GM23248 (cell line): ENCODE measurements at regions not wholly inside any gene's neighbourhood (a gene's known extent, or its start where the extent isn't known, plus 50 kb on each side); places are given as distances from the start of the nearest gene placed in this dataset.

ENCODE experiments used
- DNase-seq: peaks from one replicate; pipeline ENCODE4 v3.0.0-alpha.2; 2015
- H2AFZ ChIP-seq: fragments of 200-600 bp; sonication (generic); 2 replicates; pipeline ENCODE4 v1.6.1; 2016; ENCODE audit warnings: antibody characterized with exemption
- H3F3A ChIP-seq: fragments of 200-600 bp; sonication (generic); 2 replicates; pipeline ENCODE4 v1.6.1; 2016; ENCODE audit warnings: mild to moderate bottlenecking, antibody characterized with exemption, mixed run types; ENCODE audit not compliant: insufficient read depth
- H3K27ac ChIP-seq: fragments of 200-600 bp; sonication (generic); 2 replicates; pipeline ENCODE4 v1.5.1; 2016; ENCODE audit warnings: mild to moderate bottlenecking
- H3K27me3 ChIP-seq: fragments of 200-600 bp; sonication (generic); replicated peaks from 2 replicates; pipeline ENCODE4 v1.6.1; 2016; ENCODE audit warnings: mild to moderate bottlenecking; ENCODE audit not compliant: insufficient read depth
- H3K36me3 ChIP-seq: fragments of 200-600 bp; sonication (generic); 2 replicates; pipeline ENCODE4 v1.6.1; 2016; ENCODE audit warnings: low read depth, mild to moderate bottlenecking
- H3K4me1 ChIP-seq: fragments of 200-600 bp; sonication (generic); 2 replicates; pipeline ENCODE4 v1.6.1; 2016; ENCODE audit warnings: mild to moderate bottlenecking; ENCODE audit not compliant: insufficient read depth
- H3K4me2 ChIP-seq: fragments of 200-600 bp; sonication (generic); one replicate; pipeline ENCODE4 v1.6.1; 2016; ENCODE audit warnings: mild to moderate bottlenecking; ENCODE audit not compliant: unreplicated experiment
- H3K4me3 ChIP-seq: fragments of 200-600 bp; sonication (generic); 2 replicates; pipeline ENCODE4 v1.5.1; 2016; ENCODE audit warnings: mild to moderate bottlenecking
- H3K79me2 ChIP-seq: fragments of 200-600 bp; sonication (generic); 2 replicates; pipeline ENCODE4 v1.6.1; 2016; ENCODE audit warnings: mild to moderate bottlenecking; ENCODE audit not compliant: insufficient read depth
- H3K9ac ChIP-seq: fragments of 200-600 bp; sonication (generic); 2 replicates; pipeline ENCODE4 v1.6.1; 2016; ENCODE audit warnings: mild to moderate bottlenecking
- H3K9me2 ChIP-seq: fragments of 200-600 bp; sonication (generic); 2 replicates; pipeline ENCODE4 v1.6.1; 2016; ENCODE audit warnings: mixed run types, mild to moderate bottlenecking, moderate library complexity; ENCODE audit not compliant: insufficient read depth
- H3K9me3 ChIP-seq: fragments of 200-600 bp; sonication (generic); one replicate; pipeline ENCODE4 v1.6.1; 2017; ENCODE audit warnings: low read depth
- H4K20me1 ChIP-seq: fragments of 200-600 bp; sonication (generic); 2 replicates; pipeline ENCODE4 v1.6.0; 2016; ENCODE audit not compliant: insufficient read depth
- EZH2 ChIP-seq: fragments of 200-600 bp; sonication (generic); IDR thresholded peaks from 2 replicates; pipeline ENCODE4 v1.6.1; 2018; ENCODE audit warnings: antibody characterized with exemption, mild to moderate bottlenecking; ENCODE audit not compliant: insufficient read depth, poor library complexity, severe bottlenecking
- EZH2phosphoT487 ChIP-seq: fragments of 200-600 bp; sonication (generic); IDR thresholded peaks from 2 replicates; pipeline ENCODE4 v1.6.1; 2018; ENCODE audit warnings: antibody characterized with exemption, moderate library complexity, mild to moderate bottlenecking, low read depth; ENCODE audit not compliant: insufficient read depth
- WGBS, 2 experiments: methylation state at CpG; one replicate each; pipeline ENCODE4 v1.1.6; 2015 to 2017; ENCODE audit warnings: low lambda C conversion rate in 2 of 2, low coverage in 1 of 2; ENCODE audit errors: missing lambda C conversion rate in 2 of 2; 5-methylcytosine and 5-hydroxymethylcytosine counted together
- in situ Hi-C: fragments of 300-500 bp; cut with MboI; formaldehyde crosslinking; loops from 2 replicates; pipeline ENCODE4 v1.15.0; 2020

GRCh38 chr17:6215071-6216035 lies 145.2 kb downstream of the WSCD1 start:
- in situ Hi-C loops = no loop called here
- H3K9me3 ChIP-seq = no peaks in the 10 kb centered on the region
- no peak overlapping the region for H3K9ac ChIP-seq

GRCh38 chr17:6213859-6214258 lies 143.7 kb downstream of the WSCD1 start:
- Histone ChIP-seq H3K9me3 (no peaks in the 10 kb centered on the region), H3F3A (no peaks in the 10 kb centered on the region), H4K20me1 (no peaks in the 10 kb centered on the region), H3K4me3 (no peak overlapping the region), H3K4me2 (no peak overlapping the region), H3K9me2 (no peaks in the 10 kb centered on the region), H3K4me1 (no peaks in the 10 kb centered on the region), H3K27ac (no peak overlapping the region), H3K36me3 (no peaks in the 10 kb centered on the region), H2AFZ (no peak overlapping the region), H3K9ac (no peak overlapping the region), H3K79me2 (no peaks in the 10 kb centered on the region), H3K27me3 (peaks cover 14% of the 10 kb centered on the region)
- TF ChIP-seq EZH2 (no peak), EZH2phosphoT487 (no peak)
- 22 to 28% methylated on average over 4 of the region's 4 CpGs for WGBS, 2 experiments
- no peak for DNase-seq
- in situ Hi-C loops = no loop called here

More at GRCh38 chr17:6215071-6216035, 145.2 kb downstream of the WSCD1 start:
- Histone ChIP-seq H2AFZ (no peak overlapping the region), H3F3A (no peaks in the 10 kb centered on the region), H3K27me3 (peaks cover 21% of the 10 kb centered on the region), H3K4me3 (no peak overlapping the region), H3K4me1 (no peaks in the 10 kb centered on the region), H3K36me3 (no peaks in the 10 kb centered on the region), H4K20me1 (no peaks in the 10 kb centered on the region), H3K27ac (no peak overlapping the region), H3K4me2 (no peak overlapping the region), H3K9me2 (no peaks in the 10 kb centered on the region), H3K79me2 (no peaks in the 10 kb centered on the region)
- 42 to 46% methylated on average over 13 of the region's 13 CpGs for WGBS, 2 experiments
- no peak for TF ChIP-seq EZH2
- TF ChIP-seq EZH2phosphoT487 = no peak
- DNase-seq = no peak

GRCh38 chr17:6212766-6213165 lies 142.6 kb downstream of the WSCD1 start:
- Histone ChIP-seq H3K36me3 (no peaks in the 10 kb centered on the region), H3K9ac (no peak overlapping the region), H3K4me2 (no peak overlapping the region), H3K79me2 (no peaks in the 10 kb centered on the region), H2AFZ (no peak overlapping the region), H4K20me1 (no peaks in the 10 kb centered on the region), H3K27me3 (peaks cover 5% of the 10 kb centered on the region; the same call in 1 of the 2 replicates), H3K9me2 (no peaks in the 10 kb centered on the region), H3K4me1 (no peaks in the 10 kb centered on the region), H3K4me3 (no peak overlapping the region), H3K9me3 (no peaks in the 10 kb centered on the region), H3F3A (no peaks in the 10 kb centered on the region), H3K27ac (no peak overlapping the region)
- DNase-seq = no peak
- in situ Hi-C loops = no loop called here
- no peak for TF ChIP-seq EZH2
- no peak for TF ChIP-seq EZH2phosphoT487
- 17 to 18% methylated on average over 5 of the region's 5 CpGs for WGBS, 2 experiments

GRCh38 chr17:6209829-6210228 lies 139.7 kb downstream of the WSCD1 start:
- no peaks in the 10 kb centered on the region for H3K4me1 ChIP-seq
- no peaks in the 10 kb centered on the region for H3K36me3 ChIP-seq
- no peak overlapping the region for H2AFZ ChIP-seq
- no peaks in the 10 kb centered on the region for H3K9me3 ChIP-seq
- no peak for DNase-seq
- no peaks in the 10 kb centered on the region for H4K20me1 ChIP-seq
- in situ Hi-C loops = no loop called here
- no peak overlapping the region for H3K4me2 ChIP-seq
- H3F3A ChIP-seq = no peaks in the 10 kb centered on the region
- WGBS, 2 experiments = 56 to 72% methylated on average over 5 of the region's 5 CpGs
- H3K4me3 ChIP-seq = no peak overlapping the region
- H3K9ac ChIP-seq = no peak overlapping the region
- no peaks in the 10 kb centered on the region for H3K27me3 ChIP-seq
- TF ChIP-seq EZH2 = no peak
- TF ChIP-seq EZH2phosphoT487 = no peak
- no peak overlapping the region for H3K27ac ChIP-seq
- no peaks in the 10 kb centered on the region for H3K79me2 ChIP-seq
- no peaks in the 10 kb centered on the region for H3K9me2 ChIP-seq
